Fibroblast of skin of right biceps (primary cell): ENCODE measurements at regions not wholly inside any gene's neighbourhood (a gene's known extent, or its start where the extent isn't known, plus 50 kb on each side); places are given as distances from the start of the nearest gene placed in this dataset.

ENCODE experiments used
- DNase-seq: peaks from one replicate; pipeline ENCODE4 v3.0.0-alpha.2; 2013

DNA sequence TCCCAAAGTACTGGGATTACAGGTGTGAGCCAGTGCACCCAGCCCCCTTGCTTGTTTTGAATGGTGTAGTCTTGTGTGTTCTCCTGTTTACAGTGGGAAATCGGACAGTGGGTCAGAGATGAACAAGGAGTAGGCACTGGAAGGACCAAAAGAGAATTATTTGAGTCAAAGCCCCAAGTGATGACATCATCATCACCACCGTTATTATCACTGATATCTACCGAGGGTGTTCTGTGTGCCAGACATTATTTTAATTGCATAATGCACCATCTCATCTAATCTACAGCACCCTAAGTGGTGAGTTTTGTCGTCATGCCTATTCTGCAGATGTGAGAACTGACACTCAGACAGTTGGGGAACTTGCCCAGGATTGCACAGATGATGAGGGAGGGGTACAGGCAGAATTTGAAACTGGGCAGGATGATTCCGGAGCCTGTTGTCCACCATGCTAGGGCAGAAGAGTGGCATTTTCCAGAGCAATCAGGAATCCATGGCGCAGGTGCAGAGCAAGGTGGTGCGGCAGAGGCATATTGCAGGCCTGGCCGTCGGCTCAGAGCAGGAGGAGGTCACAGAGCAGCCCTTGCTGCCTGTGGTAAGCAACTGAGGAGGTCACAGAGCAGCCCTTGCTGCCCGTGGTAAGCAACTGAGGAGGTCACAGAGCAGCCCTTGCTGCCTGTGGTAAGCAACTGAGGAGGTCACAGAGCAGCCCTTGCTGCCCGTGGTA, 137.0 kb upstream of the HDAC4 start:
- DNase-seq = no peak

DNA sequence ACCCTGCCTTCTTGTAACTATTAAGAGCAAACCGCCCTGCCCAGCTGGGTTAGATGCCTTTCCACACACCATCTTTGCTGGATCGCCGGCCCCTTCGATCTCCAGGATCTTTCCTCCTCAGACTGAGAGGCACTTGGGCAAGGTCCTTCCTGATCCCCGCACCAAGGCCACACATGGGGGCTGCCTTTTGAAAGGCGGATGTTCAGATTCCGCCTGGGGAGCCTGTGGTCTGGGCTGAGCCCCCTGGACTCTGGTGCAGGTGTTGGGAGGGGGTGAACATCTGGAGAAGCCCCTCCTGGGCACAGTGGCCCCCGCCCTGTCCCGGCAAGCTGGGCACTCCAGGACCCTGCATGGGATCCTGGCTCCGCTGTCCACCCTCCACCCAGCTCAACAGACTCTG, 135.4 kb upstream of the HDAC4 start:
- DNase-seq = no peak

DNA sequence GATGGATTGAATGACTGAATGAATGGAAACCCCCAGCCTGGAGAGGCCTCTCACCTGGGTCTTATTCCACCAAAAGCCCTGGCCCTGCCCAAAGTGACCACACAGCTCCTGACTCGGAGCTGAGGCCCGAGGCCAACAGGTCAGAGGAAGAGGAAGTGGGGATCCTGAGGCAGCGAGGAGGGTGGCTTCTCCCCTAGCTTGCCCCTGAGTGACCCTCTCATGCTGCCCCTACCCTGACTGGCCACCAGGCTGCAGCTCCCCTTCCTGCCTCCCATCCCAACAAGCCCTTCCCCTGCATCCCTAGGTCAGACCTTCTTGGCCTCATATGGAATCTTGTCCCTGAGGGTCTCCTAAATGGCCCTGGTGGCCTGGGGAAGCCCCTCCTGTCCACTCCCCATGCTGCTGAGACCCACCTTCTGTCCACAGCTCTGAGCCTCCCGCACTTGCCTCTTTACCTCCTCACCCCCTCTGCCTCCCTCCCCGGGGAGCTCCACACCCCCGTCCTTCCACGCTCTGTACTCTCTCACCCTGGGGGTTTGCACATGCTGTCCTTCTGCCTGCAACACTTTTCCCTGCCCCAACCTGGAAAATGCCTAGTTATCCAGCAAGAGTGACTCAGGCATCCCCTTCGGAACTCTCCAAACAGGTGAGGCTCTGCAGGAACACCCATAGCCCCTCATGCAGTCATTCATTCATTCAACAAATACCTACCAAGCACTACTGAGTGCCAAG, 134.8 kb upstream of the HDAC4 start:
- DNase-seq = no peak

DNA sequence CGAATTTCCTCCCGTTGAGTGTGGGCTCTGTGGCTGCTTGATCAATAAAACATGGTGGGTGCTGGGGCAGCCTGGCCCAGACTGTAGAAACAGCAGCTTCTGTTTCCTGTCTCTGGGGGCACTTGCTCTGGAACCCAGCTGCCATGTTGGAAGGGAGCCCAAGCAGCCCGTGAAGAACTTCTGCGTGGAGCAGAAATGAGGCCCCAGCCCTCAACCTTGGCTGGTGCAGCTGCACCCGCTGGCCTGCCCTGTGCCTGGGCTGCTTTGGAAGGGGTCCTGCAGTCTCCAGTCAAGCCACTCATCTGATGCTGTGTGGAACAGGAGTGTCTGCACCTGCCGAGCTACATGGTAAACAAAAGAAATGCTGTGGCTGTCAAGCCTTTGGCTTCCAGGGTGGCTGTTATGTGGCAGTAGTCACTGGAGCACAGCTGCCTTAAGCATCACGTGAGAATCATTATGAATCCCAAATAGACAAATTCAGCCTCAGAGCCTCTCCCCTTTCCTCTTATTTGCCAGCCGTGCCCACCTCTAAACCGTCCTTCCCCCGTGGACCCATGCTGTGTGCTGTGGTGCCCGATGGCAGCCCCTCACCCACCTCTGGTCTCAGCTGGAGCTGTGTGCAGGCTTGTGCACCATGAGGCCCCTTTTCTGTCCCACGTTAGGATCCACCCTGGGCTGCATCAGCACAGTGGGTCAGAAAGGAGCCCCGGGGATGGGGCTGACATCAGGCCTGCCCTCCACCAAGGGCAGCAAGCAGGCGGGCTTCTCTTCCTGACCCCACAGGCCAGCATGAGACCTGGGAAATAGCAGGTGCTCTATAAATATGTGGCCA, 134.0 kb upstream of the HDAC4 start:
- DNase-seq = no peak

DNA sequence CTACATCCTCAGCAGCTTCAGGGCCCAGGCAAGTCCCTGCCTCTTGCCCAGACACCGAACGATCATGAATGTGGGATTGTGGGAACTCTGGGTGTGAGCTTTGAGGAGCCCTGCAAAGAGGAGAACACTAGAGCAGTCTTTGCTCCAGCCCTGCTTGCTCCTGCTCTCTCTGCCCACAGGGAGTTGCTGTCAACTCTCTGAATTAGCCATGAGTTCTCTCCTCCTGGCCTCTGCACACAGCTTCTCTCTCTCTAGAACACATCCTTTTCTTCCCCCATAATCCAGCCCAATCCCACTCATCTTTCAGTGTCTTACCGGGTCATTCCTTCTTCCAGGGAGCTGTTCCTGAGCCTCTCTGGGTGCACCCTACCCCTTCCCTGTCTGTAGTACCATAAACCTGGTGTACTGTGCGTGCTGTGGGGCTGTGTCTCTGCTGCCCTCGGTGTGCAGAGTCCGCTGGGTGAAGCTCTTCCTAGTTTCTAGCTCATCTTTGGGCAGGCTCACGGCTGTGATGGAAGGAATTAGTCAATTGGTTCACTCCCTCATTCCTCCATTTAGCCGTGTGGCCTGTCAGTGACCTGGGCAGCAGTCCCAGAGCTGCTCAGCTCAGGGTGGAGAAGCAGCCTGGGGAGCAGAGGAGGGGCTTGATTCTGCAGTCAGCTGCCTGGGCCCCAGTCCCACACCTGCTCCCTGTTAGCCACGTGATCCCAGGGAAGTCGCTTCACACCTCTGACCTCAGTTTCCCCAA, 132.9 kb upstream of the HDAC4 start:
- DNase-seq = no peak

DNA sequence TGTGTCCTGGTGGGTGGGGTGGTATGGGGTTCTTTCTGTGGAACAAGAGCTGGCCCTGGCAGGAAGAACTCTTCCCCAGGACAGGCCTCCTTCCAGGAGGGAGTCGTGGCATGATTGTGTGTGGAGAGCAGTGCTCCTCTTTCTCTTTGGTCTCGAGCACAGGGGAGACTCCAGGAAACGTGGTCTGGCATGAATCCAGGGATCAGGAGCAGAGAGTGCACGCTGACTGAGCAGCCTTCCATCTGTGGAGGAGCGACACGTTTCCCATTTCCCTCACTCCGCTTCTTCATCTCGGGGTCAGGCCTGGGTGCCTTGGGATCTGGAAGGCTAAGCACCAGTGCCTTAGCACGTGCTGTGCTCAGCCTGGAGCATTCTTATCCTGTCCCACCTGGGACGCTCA, 132.0 kb upstream of the HDAC4 start:
- DNase-seq = no peak

DNA sequence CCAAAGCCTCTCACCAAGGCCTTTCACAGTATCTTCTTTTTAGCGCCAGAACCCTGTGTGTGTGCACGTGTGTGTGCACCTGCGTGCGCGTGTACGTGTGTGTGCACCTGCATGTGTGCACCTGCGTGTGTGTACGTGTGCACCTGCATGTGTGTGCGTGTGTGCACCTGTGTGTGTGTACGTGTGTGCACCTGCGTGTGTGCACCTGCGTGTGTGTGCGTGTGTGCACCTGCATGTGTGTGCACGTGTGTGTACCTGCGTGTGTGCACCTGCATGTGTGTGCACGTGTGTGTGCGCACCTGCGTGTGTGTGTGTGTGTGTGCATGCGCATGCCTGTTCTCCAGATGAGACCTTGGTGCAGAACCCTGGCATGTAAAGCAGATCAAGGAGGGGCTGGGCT, 131.4 kb upstream of the HDAC4 start:
- no peak for DNase-seq

DNA sequence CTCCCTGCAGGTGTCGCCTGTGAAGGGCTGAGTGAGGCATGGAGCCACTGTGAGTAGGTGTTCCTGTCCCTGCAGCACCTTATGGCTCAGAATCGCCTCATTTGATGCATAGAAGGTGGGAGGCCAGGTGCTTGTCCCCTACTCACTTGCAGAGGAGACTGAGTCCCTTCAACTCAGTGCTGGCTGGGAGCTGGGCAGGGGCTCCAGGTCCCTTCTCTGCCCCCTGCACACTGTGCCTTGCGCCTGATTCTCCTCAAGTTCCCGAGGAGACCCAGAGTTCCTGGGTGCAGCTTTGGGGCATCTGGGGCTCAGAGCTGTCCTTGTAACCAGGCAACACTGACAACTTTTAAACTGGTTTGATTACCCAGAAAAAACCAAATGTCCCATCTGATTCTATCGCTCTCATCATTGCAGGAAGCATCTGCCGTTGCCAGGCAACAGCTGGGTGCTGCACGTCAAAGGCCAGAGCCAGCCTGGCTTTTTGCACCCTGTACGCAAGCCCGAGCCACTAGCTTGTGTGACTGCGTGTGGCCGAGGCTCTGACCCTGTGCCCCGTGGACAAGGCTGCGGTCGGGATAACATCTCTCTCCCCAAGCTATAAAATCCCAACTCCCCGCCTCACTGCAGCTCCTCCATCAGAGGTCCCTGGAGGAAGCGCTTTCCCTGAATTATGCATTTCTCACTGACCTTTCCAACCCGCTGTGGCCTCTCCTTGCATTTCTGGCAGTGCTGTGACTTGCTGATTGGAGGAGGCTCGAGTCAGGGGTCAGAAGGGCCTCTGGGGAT, 130.8 kb upstream of the HDAC4 start:
- no peak for DNase-seq

DNA sequence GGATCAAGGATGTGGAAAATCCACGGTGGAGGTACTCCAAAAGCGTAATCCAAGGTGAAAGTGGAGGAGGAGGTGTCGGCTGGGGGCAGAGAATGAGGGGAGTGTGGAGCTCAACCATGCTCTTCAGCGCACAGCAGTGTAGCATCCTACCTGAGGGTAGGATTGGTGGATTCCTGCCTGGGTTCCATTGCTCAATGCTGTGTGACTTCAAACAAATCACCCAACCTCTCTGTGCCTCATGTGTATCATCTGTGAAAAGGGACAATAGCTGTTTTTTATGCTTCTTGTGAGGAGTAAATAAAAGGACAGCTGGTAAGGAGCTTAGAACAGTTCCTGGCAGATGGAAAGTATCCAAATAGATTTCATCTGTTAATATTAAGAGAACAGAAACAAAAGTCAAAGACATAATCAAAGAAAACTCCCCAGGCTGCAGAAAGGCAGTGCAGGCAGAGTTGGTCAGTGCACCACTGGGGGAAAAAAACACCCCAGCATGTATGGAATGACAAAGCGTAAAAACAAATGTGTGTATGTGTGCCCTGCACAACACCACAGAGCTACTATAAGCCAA, 130.0 kb upstream of the HDAC4 start:
- no peak for DNase-seq

DNA sequence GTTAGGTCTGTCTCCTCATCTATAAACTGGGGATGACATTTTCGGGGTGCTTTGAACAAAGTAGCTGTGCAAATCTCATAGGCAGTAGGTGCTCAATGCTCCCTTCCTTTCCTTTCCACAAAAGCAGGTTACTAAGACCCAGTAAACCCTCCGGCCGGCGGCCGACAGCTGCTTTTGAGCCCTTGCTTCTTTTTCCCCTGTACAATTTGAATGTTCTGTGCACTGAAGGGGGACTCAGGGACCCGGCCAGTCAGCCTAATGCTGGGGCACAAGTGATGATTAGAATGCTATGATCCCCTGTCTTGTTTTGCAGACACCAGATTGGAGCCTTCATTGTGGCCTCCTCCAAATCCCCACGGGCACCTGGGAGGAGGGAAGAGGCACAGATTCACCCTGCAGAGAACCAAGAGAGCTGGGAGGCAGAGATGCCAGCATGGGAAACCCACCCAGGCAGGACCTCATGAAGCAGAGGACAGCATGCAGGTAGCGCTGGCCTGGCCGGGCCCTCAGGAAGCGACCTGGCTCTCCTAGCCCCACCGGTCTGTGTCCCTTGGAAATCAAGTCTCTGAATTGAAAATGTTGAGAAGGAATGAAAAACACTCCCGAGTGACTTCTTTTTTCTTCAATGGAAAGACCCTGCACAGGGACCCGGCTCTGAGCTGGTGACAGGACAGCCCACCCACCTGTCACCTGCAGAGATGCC, 128.6 kb upstream of the HDAC4 start:
- no peak for DNase-seq

DNA sequence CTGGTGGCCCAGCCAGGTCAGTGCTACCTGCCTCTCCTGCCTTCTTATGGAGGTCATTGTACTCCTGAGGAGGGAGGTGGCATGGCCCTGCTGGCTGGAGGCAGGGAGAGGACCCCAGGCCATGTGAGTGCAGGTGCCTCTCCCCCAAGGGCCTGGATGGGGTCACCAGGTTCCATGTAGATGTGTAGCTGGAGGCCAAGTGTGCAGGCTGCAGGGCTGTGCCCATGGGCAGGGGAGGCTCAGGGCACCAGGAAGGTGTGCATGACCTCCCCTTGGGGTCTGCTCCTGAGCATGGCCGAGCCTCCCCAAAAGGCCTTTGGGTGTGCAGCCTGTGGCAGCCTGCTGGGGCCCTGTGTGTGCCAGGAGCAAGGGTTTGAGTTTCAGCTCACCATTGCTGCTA, 128.1 kb upstream of the HDAC4 start:
- no peak for DNase-seq

DNA sequence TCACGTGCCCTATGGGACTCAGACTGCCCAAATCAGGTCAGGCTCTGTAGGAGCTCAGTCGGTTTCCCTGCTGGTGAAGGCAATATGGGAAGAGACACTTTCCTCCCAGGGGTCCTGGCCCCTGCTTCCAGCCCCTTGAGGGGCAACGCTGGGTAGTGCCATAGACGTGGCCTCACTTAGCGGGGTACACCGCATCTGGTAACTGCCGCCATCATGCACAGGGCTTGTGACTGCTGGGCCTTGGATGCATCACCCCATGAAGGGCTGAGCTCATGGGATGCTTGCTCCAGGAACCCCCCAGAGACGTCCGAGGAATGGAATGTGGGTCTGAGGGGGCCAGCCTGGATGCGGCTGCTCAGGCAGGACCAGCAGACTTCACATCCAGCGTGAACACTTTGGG, 127.3 kb upstream of the HDAC4 start:
- no peak for DNase-seq

DNA sequence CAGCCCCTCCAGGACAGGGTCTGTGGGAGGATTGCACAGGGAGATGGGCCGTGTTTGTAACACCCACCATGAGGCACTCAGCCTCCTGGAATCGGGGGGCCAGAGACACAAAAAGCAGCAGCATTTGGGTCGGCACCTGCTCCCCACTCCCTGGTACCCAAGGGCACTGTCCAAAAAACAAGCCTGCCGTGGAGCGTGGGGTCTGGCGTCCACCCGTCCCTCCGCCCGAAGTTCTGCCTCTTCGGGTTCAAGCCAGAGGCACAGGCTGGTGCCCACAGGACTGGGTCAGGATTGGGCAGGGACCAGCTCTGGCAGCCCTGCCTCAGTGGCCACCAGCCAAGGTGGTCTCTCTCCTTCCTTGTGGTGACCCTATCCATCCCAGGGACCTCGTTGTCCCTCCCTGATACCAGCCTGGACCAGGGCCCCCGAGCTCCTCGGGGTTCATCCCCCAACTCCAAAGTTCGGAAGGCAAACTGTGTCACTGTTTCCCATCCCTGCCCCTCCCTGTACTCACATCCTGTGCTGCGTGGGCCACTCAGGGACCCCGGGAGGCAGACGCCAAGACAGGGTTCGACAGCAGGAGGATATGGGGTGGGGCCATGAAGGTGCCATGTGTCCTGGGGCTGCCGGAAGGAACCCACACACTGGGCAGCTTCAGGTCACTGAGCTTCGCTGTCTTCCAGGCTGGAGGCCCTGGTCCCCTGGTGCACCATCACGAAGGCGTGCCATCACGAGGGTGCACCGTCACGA, 126.0 kb upstream of the HDAC4 start:
- DNase-seq = no peak

DNA sequence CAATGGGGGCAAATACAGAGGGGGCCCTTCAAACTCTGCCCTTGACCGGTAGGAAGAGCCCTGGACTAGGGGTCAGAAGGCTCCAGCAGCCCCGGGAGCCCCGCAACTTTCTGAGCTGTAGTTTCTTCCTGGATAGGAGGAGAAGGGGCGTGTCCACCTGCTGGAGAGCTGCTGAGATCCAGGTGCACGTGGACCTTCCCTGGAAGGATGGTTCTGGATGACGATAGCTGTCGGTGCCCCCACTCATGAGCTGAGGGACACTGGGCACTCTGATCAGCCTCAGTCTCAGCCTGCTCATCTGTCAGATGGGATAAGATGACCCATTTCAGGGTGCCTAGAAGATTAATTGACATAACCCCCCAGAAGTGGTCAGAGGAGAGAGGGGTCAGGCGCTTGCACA, 125.2 kb upstream of the HDAC4 start:
- DNase-seq = no peak

DNA sequence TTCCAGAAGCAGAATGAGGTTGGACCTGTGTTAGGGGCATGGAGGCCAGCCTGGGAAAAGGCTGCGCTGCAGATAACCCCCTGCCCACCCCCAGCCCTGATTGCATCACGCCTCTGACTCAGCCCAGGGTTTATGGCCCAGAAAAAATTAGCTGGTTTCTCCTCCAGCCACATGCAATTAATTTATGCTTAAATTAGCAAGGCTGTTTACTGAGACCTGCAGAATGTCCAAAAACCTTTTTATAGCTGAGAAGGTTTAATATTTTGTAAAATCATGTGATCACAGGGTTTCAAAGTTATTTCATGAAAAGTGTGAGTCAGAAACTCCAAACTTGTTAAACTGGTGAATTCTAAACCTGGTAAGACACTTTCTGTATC, 123.1 kb upstream of the HDAC4 start:
- DNase-seq = peak; percentile 17

DNA sequence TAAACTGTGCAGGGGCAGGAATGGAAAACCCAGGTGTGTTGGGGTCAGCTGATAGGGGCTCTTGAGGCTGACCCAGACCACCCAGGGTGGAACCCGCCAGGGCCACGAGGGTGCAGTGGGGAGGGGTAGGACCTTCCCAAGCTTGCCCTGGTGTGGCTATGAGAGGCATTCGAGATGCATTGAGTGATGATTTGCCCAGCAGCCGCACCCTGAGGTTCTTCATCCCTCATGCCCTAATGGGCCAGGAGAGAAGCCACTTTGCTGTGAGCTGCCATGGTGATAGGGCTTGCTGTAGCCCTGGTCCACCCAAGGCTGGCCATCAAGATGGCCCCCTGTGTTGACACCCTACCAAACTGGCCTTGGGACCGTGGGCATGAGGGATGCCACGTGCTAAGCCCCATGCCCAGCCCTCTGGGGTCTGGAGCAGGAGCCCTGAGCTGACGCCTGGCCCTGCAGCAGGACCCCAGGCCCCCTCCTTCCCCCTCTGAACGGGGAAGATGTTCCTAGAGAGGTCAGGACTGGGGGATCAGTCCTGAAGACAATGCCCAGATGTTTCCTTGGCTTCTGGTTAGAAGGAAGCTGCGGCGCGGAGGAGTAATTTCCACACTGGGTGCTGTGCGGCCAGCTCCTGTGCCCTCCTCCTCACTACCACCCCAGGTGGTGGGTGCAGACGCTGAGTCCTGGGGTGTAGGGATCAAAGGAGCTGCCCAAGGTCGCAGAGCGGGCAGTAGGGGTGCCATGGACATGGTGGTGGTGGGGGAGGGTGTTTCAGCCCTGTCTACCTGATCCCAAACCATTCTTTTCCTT, 122.5 kb upstream of the HDAC4 start:
- no peak for DNase-seq

DNA sequence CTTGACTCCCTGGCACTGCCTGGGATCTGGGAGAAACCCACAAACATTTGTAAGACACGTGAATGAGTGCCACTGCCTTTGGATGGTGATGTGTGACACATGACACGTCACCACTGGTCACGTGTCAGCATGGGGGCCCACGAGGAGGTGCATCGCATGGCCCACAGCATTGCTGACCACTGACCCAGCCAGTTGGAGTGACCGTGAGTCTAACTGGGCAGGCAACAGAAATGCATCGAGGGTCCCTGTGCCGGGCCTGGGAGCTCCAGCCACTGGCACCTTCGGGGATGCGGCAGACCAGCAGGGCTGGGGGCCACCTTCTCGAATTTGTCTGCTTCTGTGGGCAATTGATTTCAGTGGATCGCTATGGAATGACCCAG, 121.9 kb upstream of the HDAC4 start:
- no peak for DNase-seq

DNA sequence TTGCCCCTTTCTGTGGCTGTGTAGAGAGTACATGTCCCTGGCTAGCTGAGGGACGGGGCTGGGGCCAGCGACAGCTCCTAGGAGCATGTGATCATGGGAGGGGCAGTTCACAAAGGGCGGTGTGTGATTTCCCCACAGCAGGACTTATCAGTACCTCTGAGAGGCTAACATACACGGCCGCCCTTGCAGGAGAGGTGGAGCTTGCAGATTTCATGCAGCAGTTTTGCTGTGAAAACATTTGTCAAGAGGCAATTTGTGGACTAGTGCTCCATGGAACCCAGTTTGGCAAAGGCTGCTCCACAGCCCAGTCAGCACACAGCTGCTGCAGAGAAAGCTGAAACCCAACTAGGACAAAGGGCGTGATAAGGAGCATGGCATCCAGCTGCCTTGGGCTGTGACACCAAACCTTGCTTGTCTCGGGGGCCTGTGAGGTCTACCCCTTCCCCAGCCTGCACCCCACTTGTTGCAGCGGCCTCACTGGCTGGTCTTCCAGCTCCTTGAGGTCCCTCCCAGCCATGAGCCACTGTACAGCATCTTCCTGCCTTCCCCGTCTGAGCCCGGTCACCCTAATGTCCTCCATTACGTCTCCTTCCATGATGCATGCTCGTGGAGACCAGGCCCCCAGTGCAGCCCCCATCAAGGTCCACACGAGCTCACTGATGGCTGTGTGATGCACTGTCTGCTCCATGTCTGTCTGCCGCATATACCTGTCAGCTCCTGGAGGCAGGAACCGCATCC, 121.4 kb upstream of the HDAC4 start:
- no peak for DNase-seq

DNA sequence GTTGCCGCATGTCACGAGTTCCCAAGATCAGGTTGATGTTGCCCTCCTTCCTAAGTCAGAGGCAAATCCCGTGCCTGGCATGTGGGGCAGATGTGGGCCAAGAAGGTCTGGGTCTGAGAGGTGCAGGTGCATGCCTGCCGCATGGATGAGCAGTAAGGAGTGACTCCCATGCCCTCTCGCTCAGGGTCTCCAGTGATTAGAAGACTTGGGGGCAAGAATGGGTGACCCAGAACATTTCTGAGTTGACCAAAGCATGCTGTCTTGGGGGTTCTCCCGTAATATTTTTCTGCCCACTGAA, 120.6 kb upstream of the HDAC4 start:
- DNase-seq = no peak
